Lung (tissue), 12 donors: ENCODE measurements at regions not wholly inside any gene's neighbourhood (a gene's known extent, or its start where the extent isn't known, plus 50 kb on each side); places are given as distances from the start of the nearest gene placed in this dataset. TPM values are rescaled to one million over a fixed set of nuclear protein-coding genes. Genes with fewer than 3 reads are reported as not detected.

Experiments
- ATAC-seq: fragments of 200-7000 bp; cut with Tn5 transposase; one replicate; pipeline ENCODE4 v1.9.1; 2020; ENCODE audit warnings: moderate number of reproducible peaks; ENCODE audit not compliant: insufficient read depth, low FRiP score
- DNase-seq, 3 donors: peaks; one replicate each; pipeline ENCODE4 v3.0.0-alpha.2; 2013 to 2017
- H3K27ac ChIP-seq, 2 donors: one replicate each; pipeline ENCODE4 v1.5.1; 2013; ENCODE audit warnings: mild to moderate bottlenecking in 2 of 2, moderate library complexity in 2 of 2, control low read depth in 1 of 2, inconsistent platforms in 1 of 2, low read depth in 1 of 2, low read length in 1 of 2
- H3K27me3 ChIP-seq, 3 donors: one replicate each; pipeline ENCODE4 v1.5.1; 2013; ENCODE audit warnings: low read length in 2 of 3; ENCODE audit not compliant: control insufficient read depth in 3 of 3, insufficient read depth in 3 of 3
- H3K36me3 ChIP-seq, 4 donors: one replicate each; pipeline ENCODE4 v1.5.1; 2013; ENCODE audit warnings: low read length in 4 of 4, mild to moderate bottlenecking in 1 of 4, moderate library complexity in 1 of 4; ENCODE audit not compliant: control insufficient read depth in 4 of 4, insufficient read depth in 4 of 4
- H3K4me1 ChIP-seq, 5 donors: one replicate each; pipeline ENCODE4 v1.5.1; 2013; ENCODE audit warnings: low read length in 5 of 5, mild to moderate bottlenecking in 2 of 5, moderate library complexity in 1 of 5; ENCODE audit not compliant: control insufficient read depth in 5 of 5, insufficient read depth in 5 of 5
- H3K4me3 ChIP-seq: one replicate; pipeline ENCODE4 v1.5.1; 2013; ENCODE audit warnings: mild to moderate bottlenecking, control low read depth, moderate library complexity
- H3K9ac ChIP-seq, 2 donors: one replicate each; pipeline ENCODE4 v1.5.1; 2013; ENCODE audit warnings: low read length in 2 of 2, control low read depth in 1 of 2; ENCODE audit not compliant: insufficient read depth in 1 of 2
- H3K9me3 ChIP-seq, 4 donors: one replicate each; pipeline ENCODE4 v1.5.1; 2013; ENCODE audit warnings: low read length in 3 of 4, mild to moderate bottlenecking in 1 of 4, moderate library complexity in 1 of 4; ENCODE audit not compliant: control insufficient read depth in 4 of 4, insufficient read depth in 3 of 4
- CTCF ChIP-seq: IDR thresholded peaks from 2 replicates; pipeline ENCODE4 v1.5.1; 2012; ENCODE audit warnings: mild to moderate bottlenecking; ENCODE audit errors: control extremely low read depth, extremely low read depth
- WGBS, 2 donors: extraction: QIAGEN DNeasy Blood & Tissue Kit; methylation state at CpG; one replicate each; pipeline ENCODE4 v1.1.7; 2013; 5-methylcytosine and 5-hydroxymethylcytosine counted together
- small RNA-seq: library from RNA; depleted of rRNA; stranded (forward); fragments of <200 nt; gene quantifications from one replicate; pipeline ENCODE3, GENCODE V24; 2014; ENCODE audit warnings: low replicate concordance
- donor health status: control.
- donor health status: control.
- donor health status: Bipolar disorder and iron deficiency.
- donor health status: healthy.
- donor health status: DM: yes; HTN: yes; CAD: no.

DNA sequence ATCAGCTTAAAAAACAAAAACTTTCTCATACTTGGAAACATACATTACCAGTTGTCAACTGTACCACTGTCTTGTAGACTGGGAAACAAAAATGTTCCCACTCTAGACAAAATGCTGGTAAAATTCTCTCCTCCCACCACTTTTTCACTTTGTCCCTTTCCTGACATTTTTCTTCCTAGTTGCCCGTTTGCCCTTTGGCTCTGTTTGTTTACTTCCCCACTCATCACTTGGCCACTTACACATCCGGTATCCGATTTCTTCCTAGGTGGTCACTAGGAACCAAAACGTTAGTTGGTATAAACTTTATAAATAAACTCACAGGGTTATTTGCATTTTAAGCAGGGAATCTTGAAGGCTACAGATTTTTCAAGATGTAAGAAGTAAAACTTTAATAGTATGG, 84.9 kb downstream of the METTL4 start:
- DNase-seq, result peak in 2 of 3 donors; percentile 22 to 25
- Histone ChIP-seq H3K4me1 (peaks cover 0 to 7% (median 0%) of the 10 kb centered on the region in 5 donors), H3K36me3 (no peaks in the 10 kb centered on the region), H3K27me3 (no peaks in the 10 kb centered on the region), H3K9ac (no peak overlapping the region), H3K27ac (no peak overlapping the region), H3K9me3 (no peaks in the 10 kb centered on the region), H3K4me3 (no peak overlapping the region)
- 29 to 44% methylated on average over 4 of the region's 4 CpGs for WGBS, 2 donors
- ATAC-seq, result no peak
- TF ChIP-seq CTCF, result no peak

Small RNA genes lying in the stretch of these regions (small RNA-seq; reads per million reads assigned to genes)
- not detected for gene AP005119.1
- gene COX6CP3, result not detected
- gene RN7SKP72, result not detected
